GM23248 (cell line): ENCODE measurements at regions not wholly inside any gene's neighbourhood (a gene's known extent, or its start where the extent isn't known, plus 50 kb on each side); places are given as distances from the start of the nearest gene placed in this dataset.

Experiments
- EZH2 ChIP-seq: fragments of 200-600 bp; sonication (generic); IDR thresholded peaks from 2 replicates; pipeline ENCODE4 v1.6.1; 2018; ENCODE audit warnings: antibody characterized with exemption, mild to moderate bottlenecking; ENCODE audit not compliant: insufficient read depth, poor library complexity, severe bottlenecking
- EZH2phosphoT487 ChIP-seq: fragments of 200-600 bp; sonication (generic); IDR thresholded peaks from 2 replicates; pipeline ENCODE4 v1.6.1; 2018; ENCODE audit warnings: antibody characterized with exemption, moderate library complexity, mild to moderate bottlenecking, low read depth; ENCODE audit not compliant: insufficient read depth

DNA sequence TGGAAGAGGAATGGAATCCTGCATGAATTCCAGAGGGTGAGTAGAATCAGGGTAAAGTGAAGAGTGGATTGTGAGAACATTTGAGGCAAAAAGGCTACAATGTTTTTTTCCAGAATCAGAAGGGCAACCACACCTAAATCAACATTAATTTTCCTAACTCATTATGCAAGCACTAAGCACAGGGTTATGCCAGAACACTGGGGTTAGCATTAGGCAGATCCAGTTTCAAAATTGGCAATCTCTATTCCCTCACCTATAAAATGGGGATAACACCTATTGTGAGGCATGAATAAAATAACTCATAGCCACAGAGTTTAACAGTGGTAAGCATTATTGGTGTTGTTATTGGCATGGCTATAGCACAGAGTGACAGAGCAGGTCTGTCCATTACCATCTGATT lies 378.6 kb upstream of the FAT3 start:
- no peak for TF ChIP-seq EZH2phosphoT487
- no peak for TF ChIP-seq EZH2
